ENCODE measurements at regions not wholly inside any gene's neighbourhood (a gene's known extent, or its start where the extent isn't known, plus 50 kb on each side); places are given as distances from the start of the nearest gene placed in this dataset.

GRCh38 chr18:29874519-29875098 lies 1167.9 kb downstream of the DSC3 start:
- peaks cover 4% of the 10 kb centered on the region for H3K9me3 Mint-ChIP-seq (ENCODE audit: insufficient read depth)
- Histone ChIP-seq H3K79me2 (ENCODE audit: control insufficient read depth, insufficient read depth, low read length) (no peaks in the 10 kb centered on the region), H3K4me2 (replicated peaks; ENCODE audit: low read depth, low read length, poor library complexity, severe bottlenecking) (no peak overlapping the region), H3K4me1 (ENCODE audit: control insufficient read depth in 2 of 2, insufficient read depth in 2 of 2, low read length in 2 of 2) (no peaks in the 10 kb centered on the region), H3K27me3 (replicated peaks in 1 of 4; ENCODE audit: control extremely low read depth in 1 of 4, control insufficient read depth in 3 of 4, insufficient read depth in 4 of 4, low read length in 3 of 4) (no peaks in the 10 kb centered on the region), H4K20me1 (ENCODE audit: control insufficient read depth, insufficient read depth, low read length, poor library complexity, severe bottlenecking) (no peaks in the 10 kb centered on the region), H3K9me3 (ENCODE audit: control extremely low read depth in 1 of 3, control insufficient read depth in 2 of 3, insufficient read depth in 1 of 3, low read length in 2 of 3) (peaks cover 0 to 2% (median 0%) of the 10 kb centered on the region in 3 donors), H3K4me3 (ENCODE audit: control extremely low read depth in 1 of 5, extremely low read depth in 1 of 5, insufficient read depth in 1 of 5, low read depth in 2 of 5, low read length in 4 of 5) (no peak overlapping the region), H3K36me3 (replicated peaks in 1 of 2; ENCODE audit: control extremely low read depth in 1 of 2, control insufficient read depth in 1 of 2, extremely low read depth in 1 of 2, insufficient read depth in 2 of 2, low read length in 1 of 2) (no peaks in the 10 kb centered on the region), H2AFZ (ENCODE audit: insufficient read depth, low read depth, low read length, poor library complexity, severe bottlenecking) (no peak overlapping the region), H3K27ac (ENCODE audit: low read length in 2 of 2) (no peak overlapping the region), H3K9ac (ENCODE audit: low read length) (no peak overlapping the region)
- H3K4me1 Mint-ChIP-seq, result no peaks in the 10 kb centered on the region
- peak; percentile 17 for TF ChIP-seq CTCF (IDR thresholded peaks at IDR 0.05)
- no peak for TF ChIP-seq EZH2 (IDR thresholded peaks at IDR 0.05; ENCODE audit: borderline replicate concordance, insufficient read depth, low read depth, low read length, poor library complexity, severe bottlenecking)
- no peak overlapping the region for H3K27ac Mint-ChIP-seq
- H3K27me3 Mint-ChIP-seq, result no peaks in the 10 kb centered on the region
- 69% methylated on average over 2 of the region's 3 CpGs for WGBS (ENCODE audit: insufficient coverage)
- DNase-seq (no peak), ATAC-seq (ENCODE audit: low read depth) (no peak)
- no peak overlapping the region for H3K4me3 Mint-ChIP-seq
- ChIA-PET CTCF (interaction anchor here (0.6 to 0.9 kb wide), 2 partner anchors 68 to 1095 kb away, joined by 3 read pairs; no protein-coding TSS in a partner anchor), POLR2A (no interaction called here)
- intact Hi-C loops (cut with micrococcal nuclease), result loop anchor here (10.0 kb wide), 1 partner anchor 1100 kb away; no protein-coding TSS in a partner anchor

GRCh38 chr18:29873211-29873610 lies 1169.3 kb downstream of the DSC3 start:
- Histone ChIP-seq H3K9me3 (ENCODE audit: control extremely low read depth in 1 of 3, control insufficient read depth in 2 of 3, insufficient read depth in 1 of 3, low read length in 2 of 3) (no peaks in the 10 kb centered on the region), H3K36me3 (replicated peaks in 1 of 2; ENCODE audit: control extremely low read depth in 1 of 2, control insufficient read depth in 1 of 2, extremely low read depth in 1 of 2, insufficient read depth in 2 of 2, low read length in 1 of 2) (no peaks in the 10 kb centered on the region), H3K27me3 (replicated peaks in 1 of 4; ENCODE audit: control extremely low read depth in 1 of 4, control insufficient read depth in 3 of 4, insufficient read depth in 4 of 4, low read length in 3 of 4) (no peaks in the 10 kb centered on the region), H3K4me2 (replicated peaks; ENCODE audit: low read depth, low read length, poor library complexity, severe bottlenecking) (no peak overlapping the region), H3K79me2 (ENCODE audit: control insufficient read depth, insufficient read depth, low read length) (no peaks in the 10 kb centered on the region), H3K4me3 (ENCODE audit: control extremely low read depth in 1 of 5, extremely low read depth in 1 of 5, insufficient read depth in 1 of 5, low read depth in 2 of 5, low read length in 4 of 5) (no peak overlapping the region), H3K4me1 (ENCODE audit: control insufficient read depth in 2 of 2, insufficient read depth in 2 of 2, low read length in 2 of 2) (no peaks in the 10 kb centered on the region), H4K20me1 (ENCODE audit: control insufficient read depth, insufficient read depth, low read length, poor library complexity, severe bottlenecking) (no peaks in the 10 kb centered on the region), H3K9ac (ENCODE audit: low read length) (no peak overlapping the region), H2AFZ (ENCODE audit: insufficient read depth, low read depth, low read length, poor library complexity, severe bottlenecking) (no peak overlapping the region), H3K27ac (ENCODE audit: low read length in 2 of 2) (no peak overlapping the region)
- intact Hi-C loops (cut with micrococcal nuclease), result loop anchor here (10.0 kb wide), 1 partner anchor 1102 kb away; no protein-coding TSS in a partner anchor
- Mint-ChIP-seq H3K4me3 (no peak overlapping the region), H3K27me3 (no peaks in the 10 kb centered on the region), H3K4me1 (no peaks in the 10 kb centered on the region), H3K9me3 (ENCODE audit: insufficient read depth) (peaks cover 4% of the 10 kb centered on the region), H3K27ac (no peak overlapping the region)
- CTCF ChIA-PET, result no interaction called here
- TF ChIP-seq EZH2 (IDR thresholded peaks at IDR 0.05; ENCODE audit: borderline replicate concordance, insufficient read depth, low read depth, low read length, poor library complexity, severe bottlenecking) (no peak), CTCF (IDR thresholded peaks at IDR 0.05) (no peak)
- ATAC-seq (ENCODE audit: low read depth) (no peak), DNase-seq (no peak)
- POLR2A ChIA-PET, result no interaction called here
- WGBS (ENCODE audit: insufficient coverage), result 95% methylated on average over 7 of the region's 8 CpGs

Data from B cell (primary cell).